Stimulated activated CD4-positive, alpha-beta T cell treated with anti-CD3 and anti-CD28 coated beads, Interleukin-12 subunit alpha, Interleukin-12 subunit beta, amount 100 ng/mL, for 4 hours (primary cell): ENCODE measurements at regions not wholly inside any gene's neighbourhood (a gene's known extent, or its start where the extent isn't known, plus 50 kb on each side); places are given as distances from the start of the nearest gene placed in this dataset.

Experiments used
- DNase-seq: peaks from one replicate; pipeline ENCODE4 v3.0.0-alpha.2; 2020

DNA sequence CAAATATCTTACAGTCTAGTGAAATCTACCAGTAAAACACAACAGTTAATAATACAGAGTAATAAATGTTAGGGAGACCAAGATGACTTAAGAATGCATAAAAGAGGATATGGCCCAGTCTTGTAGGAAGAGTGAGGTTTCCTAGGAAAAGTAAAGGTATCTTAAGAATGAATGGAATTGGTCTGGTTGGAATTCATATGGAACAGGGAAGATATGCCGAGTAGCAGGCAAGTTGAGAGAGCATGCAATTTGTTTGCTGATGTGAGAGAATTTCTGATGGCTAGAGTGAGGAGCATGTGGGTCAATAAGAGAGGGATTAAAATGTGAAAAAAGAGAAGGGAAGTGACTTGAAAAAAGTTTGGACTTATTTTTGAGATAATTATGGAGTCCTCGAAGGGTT, 512.9 kb upstream of the ZEB2 start:
- no peak for DNase-seq

DNA sequence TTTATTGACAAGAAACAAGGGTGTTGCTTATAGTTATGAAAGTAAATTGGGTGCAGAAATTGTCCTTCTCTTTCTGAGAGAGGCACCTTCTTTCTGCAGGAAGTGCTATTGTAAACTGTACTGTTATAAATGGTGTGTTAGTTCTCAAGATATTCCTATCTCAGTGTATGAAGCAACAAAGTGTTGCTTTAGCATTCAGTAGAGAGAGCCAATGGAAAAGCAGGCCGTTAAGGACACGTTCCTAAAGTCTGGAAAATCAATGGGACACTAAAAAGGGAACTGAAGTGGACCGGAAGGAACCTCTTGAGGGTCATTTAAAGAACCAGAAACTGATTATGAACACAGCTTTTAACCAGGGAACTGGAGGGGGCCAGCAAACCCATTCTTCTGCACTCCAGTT, 510.0 kb upstream of the ZEB2 start:
- DNase-seq = no peak

DNA sequence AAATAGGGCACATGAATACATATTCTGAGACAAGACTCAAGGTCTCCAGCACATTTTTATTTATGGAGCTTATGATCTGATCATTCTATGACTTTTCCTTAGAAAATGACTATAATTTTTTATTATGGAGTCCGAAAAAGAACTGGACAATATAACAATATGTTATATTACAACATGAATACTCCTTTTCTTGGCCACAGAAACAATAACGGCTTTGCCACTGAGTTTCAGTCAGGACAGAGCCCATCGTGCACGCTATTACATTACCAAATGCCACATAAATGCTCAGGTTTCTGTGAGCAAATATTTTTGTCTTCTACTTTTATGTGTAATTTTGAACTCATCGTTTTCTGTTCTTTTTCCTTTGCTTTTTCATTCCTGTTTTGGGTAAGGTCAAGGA, 509.2 kb upstream of the ZEB2 start:
- no peak for DNase-seq

DNA sequence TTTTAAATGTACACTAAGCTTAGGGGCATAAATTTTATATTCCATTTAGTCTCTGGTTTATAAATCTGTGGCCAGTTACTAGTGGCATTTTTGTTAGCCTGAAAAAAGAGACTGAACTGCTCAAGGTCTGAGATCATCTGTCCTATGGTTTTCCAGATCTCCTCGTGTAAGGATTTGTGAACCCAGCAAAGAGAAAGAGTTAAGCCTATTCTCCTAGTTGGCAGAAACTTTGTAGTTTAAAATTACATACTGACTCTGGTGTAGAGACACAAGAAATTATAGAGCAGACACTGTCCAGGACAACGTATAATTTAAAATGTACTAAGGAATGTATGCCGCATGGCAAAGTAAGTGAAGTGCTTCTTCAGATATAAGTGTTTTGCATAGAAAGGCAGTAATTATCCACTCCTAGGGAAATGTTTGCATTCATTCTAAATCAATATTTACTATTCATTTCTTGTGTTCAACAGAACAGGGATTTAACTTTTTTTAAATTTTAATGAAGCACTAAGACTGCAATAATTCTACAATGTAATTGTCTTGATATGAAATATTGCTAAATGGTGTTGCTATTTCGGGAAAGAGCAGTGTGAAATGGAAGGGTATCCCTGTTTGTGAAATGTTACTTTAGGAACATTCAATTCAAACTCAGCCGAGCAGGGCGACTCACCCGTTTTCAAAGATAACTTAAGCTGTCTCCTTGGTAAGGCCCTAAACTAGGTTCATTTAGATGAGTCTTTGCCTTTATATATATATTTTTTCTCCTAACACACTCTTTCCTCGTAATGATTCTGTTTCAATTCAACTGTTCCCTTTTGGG, 508.4 kb upstream of the ZEB2 start:
- no peak for DNase-seq

DNA sequence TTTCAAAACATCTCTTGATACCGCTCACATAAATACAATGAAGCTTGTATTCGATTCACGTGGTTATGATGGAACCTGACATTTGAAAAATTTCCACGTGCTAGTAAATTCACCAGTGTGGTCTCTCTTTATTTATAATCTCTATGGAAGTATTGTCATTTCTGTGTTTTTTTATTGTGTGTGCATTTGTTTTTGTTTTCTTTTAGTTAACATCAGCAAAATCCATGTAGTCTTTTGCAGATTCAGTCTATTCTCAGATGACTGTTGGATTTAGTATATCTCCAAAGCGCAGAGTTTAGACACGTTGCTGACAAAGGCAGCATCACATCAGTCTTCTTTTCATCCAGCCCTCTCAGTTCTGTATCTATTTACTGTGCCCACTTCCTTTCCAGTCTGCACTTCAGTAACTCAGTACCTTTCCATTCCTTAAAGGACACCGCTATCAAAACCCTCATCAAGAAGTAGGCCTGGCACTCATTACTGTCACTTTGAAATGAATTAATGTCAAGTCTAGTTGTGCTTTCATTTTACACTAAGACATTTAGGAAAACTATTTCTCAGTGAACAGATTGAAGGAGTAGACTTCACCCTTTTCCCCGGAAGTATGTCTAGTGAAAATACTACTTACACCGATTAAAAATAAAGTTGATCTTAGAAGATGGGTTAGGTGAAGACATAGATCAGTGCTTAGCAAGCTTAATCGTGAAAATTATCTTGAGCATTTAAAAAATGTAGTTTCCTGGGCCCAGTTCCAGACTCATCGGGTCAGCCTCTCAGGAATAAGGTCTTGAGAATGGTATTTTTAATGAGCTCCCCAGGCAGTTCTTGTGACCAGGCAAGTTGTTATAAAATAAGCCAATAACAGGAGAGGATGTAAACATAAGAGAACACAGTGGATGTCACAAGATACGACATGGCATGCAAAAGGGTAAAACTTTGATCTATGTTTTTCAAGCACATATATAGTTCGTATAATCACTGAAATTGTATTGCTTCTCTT, 506.8 kb upstream of the ZEB2 start:
- DNase-seq = no peak

DNA sequence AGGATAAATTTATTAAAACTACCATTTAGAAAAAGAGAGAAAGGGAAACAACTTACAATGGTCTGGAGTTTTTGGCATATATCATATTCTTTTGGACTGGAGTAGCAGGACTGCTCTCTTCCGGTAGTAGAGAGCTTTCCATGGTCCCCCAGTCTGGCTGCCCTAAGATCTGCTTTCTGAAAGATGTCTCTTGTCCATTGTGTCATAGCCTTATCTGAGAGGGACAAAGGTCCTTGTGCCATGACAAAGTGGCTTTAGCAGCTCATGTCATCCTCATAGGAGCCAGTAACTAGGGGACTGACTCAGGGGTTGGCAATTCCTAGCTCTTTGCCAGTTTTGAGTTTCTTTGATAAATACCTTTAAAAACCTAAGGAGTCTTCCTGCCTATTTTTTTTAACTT, 505.5 kb upstream of the ZEB2 start:
- DNase-seq = no peak

DNA sequence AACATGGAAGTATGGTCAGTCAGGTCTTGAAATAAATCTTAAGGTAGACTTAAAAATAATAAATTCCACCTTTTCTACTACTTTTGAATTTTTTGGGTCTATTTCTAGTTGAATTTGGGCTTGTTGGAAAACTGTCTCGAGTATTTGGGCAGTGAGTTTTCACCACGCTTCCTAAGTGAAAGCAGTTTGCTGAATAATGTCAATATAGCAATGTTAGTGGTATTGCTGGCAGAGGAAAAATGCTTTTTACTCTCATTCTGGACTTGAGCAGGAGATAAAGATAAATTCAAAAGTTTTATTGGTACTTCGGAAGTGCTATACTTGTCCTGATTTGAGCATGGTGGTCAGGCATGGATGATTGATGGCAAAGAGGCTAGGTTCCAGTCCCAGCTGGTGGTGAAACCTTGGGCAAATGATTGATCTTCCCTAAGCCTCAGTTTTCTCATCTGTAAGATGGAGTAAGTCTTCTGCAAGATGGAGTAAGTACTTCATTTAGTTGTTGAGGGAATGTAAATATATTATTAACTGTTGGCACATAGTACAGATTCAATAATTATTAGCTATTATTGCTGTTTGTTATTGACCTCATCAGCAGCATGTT, 503.5 kb upstream of the ZEB2 start:
- DNase-seq = no peak

DNA sequence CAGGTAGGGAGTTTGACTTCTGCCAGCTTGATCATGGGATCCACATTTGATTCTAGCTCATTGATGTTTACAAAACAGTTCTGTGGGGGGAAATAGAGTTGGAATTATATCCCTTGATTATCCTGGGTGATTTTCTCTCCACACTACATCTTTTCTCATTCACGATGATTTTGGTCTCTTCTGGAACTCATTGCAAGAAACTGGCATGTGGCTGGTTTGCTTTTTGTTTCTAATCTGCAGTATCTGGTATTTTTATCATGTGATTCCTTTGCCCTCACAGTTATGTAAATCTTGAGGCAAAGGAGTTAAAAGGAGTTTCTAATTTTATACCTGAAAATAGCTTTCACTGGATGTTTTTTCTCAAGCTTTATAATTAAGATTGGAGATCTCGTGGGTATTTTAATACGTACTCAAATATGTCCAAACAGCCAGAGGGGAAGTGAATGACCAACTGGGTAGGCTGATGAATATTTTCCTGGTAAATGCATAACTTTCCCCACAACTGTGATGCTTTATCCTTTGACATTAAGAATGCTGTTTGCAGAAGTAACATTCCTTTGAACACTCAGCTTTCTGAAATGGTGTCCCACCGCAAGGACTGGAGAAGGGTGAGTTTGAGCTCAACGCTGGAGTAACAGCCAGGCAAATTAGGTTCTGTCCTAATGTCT, 502.9 kb upstream of the ZEB2 start:
- no peak for DNase-seq

DNA sequence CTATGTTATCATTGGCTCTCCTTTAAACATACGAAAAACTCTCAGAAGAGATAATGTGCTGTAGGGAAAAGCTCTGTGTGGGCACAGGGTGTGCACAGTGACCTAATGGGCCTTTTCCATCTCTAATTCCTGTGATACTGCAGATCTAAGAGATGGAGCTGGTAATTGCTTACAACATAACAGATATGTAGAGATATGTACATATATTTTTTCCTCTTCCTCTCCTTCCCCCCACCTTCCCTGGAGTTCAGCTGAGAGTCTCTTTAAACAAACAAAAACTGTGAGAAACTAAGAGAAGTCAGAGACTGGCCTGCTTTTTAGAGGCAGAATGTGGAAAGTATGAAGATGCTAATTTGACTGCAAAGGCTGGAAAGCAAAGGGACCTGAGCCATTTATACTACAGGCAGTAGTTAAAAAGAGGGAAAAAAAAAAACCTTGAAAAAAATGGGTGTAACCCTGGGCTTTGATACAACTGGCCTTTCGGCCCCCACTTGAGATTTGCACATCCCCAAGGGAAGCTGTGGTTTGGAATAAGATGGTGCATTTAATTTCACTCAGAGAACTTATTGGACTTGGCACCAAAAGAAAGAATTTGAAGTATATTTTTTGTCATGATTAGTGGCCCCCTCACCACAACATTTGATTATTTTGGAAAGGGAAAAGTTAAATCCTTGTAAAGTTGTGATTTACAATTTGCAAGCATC, 502.2 kb upstream of the ZEB2 start:
- no peak for DNase-seq

DNA sequence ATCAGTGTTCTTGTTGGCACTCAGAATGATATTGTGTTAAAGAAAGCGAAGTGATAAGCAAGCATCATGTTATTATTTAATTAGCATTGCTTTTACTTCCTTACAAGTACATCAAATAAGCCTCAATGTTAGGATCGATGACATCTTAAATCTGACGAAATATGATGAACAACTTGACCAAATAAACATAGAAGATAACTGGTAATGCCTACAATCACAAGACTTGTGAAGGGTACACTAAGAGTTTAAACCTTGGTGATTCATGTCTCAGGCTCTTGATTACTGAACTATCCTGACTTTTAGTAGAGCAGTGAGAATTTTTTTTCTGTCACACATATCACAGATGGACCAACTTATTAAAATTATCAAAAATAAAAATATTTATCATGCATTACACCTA, 500.8 kb upstream of the ZEB2 start:
- DNase-seq = no peak

DNA sequence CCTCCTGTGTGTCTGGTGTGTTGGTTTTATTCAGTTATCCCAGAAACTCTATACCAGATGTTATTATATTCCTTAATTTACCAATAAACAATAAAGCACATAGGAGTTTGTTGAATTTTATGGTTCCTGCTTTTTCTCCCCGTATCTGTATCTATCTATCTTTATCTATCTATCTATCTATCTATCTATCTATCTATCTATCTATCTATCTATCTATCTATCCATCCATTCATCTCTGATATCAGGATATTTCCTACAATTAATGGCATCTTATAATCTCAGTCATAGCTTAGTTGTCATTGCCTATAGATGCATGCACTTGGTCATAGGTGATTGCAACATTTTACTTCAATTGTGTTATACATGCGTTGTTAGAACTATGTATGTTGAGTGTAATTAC, 500.2 kb upstream of the ZEB2 start:
- DNase-seq = no peak

DNA sequence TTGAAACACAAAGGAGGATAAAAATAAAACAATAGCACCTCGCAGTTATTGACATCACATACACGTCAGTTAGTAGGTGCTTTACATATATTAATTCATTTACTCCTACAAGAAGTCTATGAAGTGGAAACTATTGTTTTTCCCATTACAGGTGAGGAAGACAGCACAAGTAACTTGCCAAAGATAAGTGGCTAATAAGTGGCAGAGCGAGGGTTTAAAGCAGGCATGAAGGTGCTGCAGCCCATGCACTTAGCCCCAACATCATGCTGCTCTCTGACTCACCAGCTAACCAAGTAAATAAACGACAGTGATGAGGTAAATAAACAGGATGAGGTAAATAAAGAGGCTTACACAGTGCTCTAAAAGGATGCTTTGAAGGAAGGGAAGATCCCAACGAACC, 498.6 kb upstream of the ZEB2 start:
- no peak for DNase-seq

DNA sequence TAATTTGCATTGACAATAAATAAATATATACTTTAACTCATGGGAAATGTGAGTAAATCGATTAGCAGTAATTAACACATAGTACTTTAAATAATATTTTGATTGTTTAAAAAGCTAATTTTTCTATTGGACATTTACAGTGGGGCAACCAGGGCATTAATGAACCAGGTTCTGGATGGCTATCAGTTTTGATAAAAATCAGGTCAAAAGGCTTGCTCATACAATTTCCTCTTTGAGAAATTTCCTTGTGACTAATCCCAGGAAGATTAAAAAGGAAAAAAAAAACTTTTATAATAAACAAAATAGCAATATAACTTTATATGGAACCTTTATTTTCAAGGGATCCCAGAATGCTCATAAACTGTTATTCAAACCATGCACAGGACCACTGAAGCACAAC, 497.2 kb upstream of the ZEB2 start:
- DNase-seq = no peak

DNA sequence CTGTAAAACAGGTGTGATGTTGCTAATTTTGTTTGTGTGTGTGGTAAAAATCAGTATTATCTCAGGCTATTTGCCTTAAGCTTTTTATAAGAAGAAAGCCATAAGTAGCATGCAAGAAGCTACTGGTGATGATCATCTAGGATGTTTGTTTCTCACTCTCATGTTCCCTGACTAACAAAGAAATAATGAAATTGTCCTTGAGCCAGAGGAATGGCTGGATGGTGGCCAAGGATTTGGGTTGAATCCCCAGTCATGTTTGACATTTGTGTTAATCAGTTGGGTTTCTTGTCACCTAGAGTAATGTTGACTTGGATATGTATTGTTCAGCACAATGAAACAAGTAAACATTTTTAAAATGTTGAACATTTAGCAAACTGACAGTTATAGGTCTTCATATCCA, 496.8 kb upstream of the ZEB2 start:
- no peak for DNase-seq

DNA sequence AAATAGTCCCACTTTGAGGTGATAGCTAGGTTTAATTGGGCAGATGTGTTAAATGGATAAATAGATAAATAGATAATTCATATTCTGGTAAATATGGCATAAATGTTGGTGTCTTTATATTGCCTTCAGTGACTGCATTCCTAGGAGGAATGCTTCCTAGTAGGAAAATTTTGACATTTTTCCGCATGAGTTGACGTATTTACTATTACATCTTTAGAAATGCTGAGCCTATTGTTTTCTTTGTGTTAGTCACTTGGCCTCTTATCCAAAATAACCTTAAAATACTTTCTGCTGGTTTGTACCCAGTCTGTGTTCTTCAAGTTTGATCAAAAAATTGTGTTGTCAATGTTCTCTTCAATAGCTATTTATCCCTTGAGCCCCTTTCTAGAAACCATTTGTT, 495.6 kb upstream of the ZEB2 start:
- no peak for DNase-seq

DNA sequence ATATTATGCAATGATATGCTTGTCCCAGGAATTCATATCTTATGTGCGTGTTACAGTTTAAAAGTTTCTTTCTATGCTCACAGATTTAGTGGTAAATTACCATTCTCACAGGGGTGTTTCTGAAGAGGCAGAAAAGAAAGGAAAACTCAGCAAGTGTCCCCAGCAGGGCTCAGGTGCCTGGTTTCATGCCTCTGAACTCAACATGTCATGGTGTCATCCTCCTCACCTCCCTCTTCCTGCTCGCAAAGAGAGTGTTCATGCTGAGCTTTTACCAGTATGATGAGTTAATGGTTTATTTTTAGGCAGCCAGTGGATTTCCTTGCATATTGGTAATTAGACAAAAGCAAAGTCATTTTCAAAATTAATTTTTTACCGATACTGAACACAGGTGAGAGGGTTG, 492.9 kb upstream of the ZEB2 start:
- DNase-seq = no peak

DNA sequence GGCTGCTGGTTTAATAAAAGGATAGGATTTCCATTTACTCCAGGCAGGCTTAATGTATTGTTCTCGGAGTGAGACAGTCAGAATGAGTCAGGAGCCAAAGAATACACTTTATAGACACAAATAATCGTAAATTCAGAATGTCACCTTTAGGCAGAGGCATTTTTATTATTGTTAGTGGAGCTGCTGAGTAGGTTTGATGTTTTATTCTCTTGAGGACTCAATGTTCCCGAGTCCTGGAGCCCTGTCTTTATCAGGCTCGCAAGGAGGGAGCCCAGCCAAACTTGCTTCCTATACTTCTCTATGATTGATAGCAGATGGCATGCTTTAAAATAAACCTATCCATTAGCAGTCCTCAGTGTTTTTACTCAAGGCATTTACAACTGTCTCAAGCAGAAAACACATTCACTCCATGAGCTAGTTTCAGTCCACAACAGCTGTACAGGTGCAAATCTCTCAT, 492.3 kb upstream of the ZEB2 start:
- no peak for DNase-seq

DNA sequence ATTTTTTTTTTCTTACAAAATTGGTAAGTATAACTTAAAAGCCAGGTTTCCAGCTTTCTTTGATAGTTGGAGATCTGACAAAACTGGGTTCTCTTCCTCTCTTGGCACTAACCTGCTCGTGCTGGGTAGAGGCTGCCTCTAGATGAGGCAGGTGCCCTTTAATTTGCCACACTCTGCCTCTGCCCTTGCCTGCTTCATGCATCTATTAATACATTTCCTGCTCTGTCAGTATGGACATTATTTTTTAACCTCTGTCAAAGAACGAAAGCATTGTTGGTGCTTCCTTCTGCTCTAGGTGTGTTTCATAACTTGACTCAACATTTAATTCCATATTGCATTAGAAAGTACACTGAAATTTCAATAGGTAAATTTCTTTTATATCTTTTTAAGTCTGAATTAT, 490.7 kb upstream of the ZEB2 start:
- DNase-seq = no peak

DNA sequence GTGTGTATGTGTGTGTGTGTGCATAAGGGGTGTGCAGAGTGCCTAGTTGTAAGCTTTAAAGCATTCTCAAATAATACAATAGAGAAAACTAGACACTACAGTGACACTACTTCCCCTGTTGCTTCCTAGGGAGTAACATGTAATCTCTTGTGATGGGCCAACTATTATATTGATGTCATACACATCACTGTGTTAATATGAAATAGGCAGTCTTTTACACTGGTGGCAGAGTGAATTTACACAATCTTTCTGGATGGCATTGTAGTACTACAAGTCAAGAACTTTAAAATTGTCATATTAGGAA, 488.0 kb upstream of the ZEB2 start:
- no peak for DNase-seq

DNA sequence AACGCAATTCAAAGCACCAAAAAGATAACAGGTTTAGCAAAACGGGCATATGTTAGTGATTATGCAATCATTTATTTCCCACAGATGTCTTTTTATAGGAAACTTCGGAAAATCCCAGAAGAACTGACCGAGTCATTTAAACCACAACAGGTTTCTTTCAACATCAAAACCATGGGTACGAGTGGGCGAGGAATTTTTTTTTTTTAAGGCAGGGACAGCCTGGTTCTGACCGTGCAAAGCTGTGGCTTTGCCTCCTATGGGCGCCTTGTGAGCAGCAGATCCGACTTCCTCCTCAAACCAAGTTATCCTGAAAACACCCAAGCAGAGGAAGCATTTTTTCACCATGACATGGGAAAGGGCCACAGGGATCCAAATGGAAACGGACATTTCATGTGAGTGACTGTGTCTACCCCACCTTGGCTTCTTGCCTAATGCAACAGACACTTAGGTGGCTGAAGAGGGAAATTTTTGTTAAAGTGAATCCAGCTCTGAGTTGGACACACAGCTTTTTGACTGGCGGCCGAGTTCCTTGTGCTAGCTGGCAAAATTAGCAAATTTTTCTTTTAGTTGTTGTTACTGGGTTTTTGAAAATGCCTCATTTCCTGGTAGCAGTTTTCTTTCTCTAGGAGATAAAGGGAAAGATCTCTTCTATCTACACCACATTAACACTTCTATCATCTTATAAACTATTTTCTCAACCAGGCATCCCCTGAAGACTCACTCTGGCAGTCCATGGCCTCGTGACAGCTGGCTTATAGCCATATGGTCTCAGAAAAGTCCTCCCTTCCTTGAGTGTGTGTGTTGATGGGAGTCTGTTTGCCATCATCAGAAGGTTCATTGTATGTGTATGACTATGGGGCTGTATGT, 487.4 kb upstream of the ZEB2 start:
- no peak for DNase-seq

DNA sequence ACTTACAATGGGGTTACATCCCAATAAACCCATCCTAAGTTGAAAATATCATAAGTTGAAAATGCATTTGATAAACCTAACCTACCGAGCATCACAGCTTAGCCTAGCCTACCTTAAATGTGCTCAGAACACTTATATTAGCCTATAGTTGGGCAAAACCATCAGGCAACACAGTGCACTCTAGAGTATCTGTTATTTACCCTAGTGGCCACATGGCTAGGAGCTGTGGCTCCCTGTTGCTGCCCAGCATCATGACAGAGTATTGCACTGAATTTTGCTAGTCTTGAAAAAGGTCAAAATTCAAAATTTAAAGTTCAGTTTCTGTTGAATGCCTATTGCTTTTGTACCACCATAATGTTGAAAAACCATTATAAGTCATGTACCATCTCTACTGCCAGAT, 482.7 kb upstream of the ZEB2 start:
- DNase-seq = no peak

DNA sequence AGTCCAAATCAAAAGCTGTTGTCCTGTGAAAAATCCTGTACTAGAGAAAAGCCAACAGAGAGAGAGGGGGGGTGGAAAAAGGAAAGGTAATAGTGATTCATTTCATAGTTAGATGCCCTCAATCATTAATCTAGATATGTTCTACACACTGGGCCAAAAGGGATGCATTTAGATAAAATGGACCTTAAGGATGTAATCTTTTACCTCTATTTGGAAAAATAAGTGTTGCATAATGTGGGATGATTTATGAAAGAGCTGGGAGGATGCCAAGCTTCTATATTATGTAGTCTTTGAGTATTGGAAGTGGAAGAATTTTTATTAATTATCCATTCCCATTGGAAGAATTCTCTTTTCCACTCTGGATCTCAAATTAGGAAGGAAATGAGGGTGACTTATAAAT, 480.5 kb upstream of the ZEB2 start:
- DNase-seq = no peak
